Astrocyte (in vitro differentiated cells and primary cell): ENCODE measurements at regions not wholly inside any gene's neighbourhood (a gene's known extent, or its start where the extent isn't known, plus 50 kb on each side); places are given as distances from the start of the nearest gene placed in this dataset.

Experiments used
- CTCF ChIP-seq: IDR thresholded peaks from 2 replicates; pipeline ENCODE4 v1.5.1; 2011; ENCODE audit warnings: low read depth, mild to moderate bottlenecking, inconsistent platforms, low read length, moderate library complexity; ENCODE audit not compliant: insufficient read depth
- EZH2 ChIP-seq: IDR thresholded peaks from 2 replicates; pipeline ENCODE4 v1.6.1; 2012; ENCODE audit warnings: mild to moderate bottlenecking, low read length, inconsistent platforms; ENCODE audit not compliant: insufficient read depth

- TF ChIP-seq CTCF (no peak), EZH2 (no peak)
These were observed 375.6 kb upstream of the C11orf87 start for GRCh38 chr11:109046284-109046992.
